GM12801 (cell line): ENCODE measurements at regions not wholly inside any gene's neighbourhood (a gene's known extent, or its start where the extent isn't known, plus 50 kb on each side); places are given as distances from the start of the nearest gene placed in this dataset.

Experiments used
- CTCF ChIP-seq: IDR thresholded peaks from one replicate; pipeline ENCODE4 v1.5.1; 2011; ENCODE audit warnings: control low read depth; ENCODE audit not compliant: insufficient read length; ENCODE audit errors: extremely low read depth

GRCh38 chr1:199373139-199373538, 654.4 kb upstream of the NR5A2 start:
- TF ChIP-seq CTCF: no peak

- TF ChIP-seq CTCF: no peak
Measured at GRCh38 chr1:199377211-199377610, 650.3 kb upstream of the NR5A2 start.

GRCh38 chr1:199383793-199384192, 643.7 kb upstream of the NR5A2 start:
- no peak for TF ChIP-seq CTCF

- no peak for TF ChIP-seq CTCF
Measured at GRCh38 chr1:199394856-199395255, 632.7 kb upstream of the NR5A2 start.

GRCh38 chr1:199396456-199396855, 631.1 kb upstream of the NR5A2 start:
- no peak for TF ChIP-seq CTCF

- TF ChIP-seq CTCF: no peak
Measured at GRCh38 chr1:199399996-199400724, 627.4 kb upstream of the NR5A2 start.

GRCh38 chr1:199403531-199404116, 623.9 kb upstream of the NR5A2 start:
- no peak for TF ChIP-seq CTCF

GRCh38 chr1:199404191-199404590, 623.3 kb upstream of the NR5A2 start:
- TF ChIP-seq CTCF: no peak
